A673 (cell line): ENCODE measurements at regions not wholly inside any gene's neighbourhood (a gene's known extent, or its start where the extent isn't known, plus 50 kb on each side); places are given as distances from the start of the nearest gene placed in this dataset.

Source experiments
- BruUV-seq: library from RNA; stranded (reverse); fragments of 400-500 nt; replicated peaks from 2 replicates; lab custom pipeline; 2021; lab: Mats Ljungman, UMichigan
- CTCF ChIA-PET: fragments of 300-600 bp; sonication (Branson Sonifier 250); formaldehyde crosslinking; loops from one replicate; lab custom pipeline; 2022; ENCODE audit warnings: antibody characterized with exemption; lab: Charles Lee
- POLR2A ChIA-PET: fragments of 300-600 bp; sonication (Branson Sonifier 250); formaldehyde crosslinking; loops from one replicate; lab custom pipeline; 2022; ENCODE audit warnings: antibody characterized with exemption; ENCODE audit not compliant: low non-redundant PET; lab: Charles Lee
- DNase-seq: peaks from one replicate; pipeline ENCODE4 v3.0.0-alpha.2; 2015; ENCODE audit warnings: low spot score
- H3K27ac ChIP-seq: fragments of 200-600 bp; sonication (generic); 2 replicates; pipeline ENCODE4 v1.5.1; 2016; ENCODE audit warnings: mixed run types, low read depth, mild to moderate bottlenecking, mixed read lengths, antibody characterized with exemption, low read length; ENCODE audit not compliant: poor library complexity, severe bottlenecking
- H3K27me3 ChIP-seq: fragments of 200-600 bp; sonication (generic); replicated peaks from 2 replicates; pipeline ENCODE4 v1.6.1; 2017; ENCODE audit warnings: mixed run types, low read depth, mild to moderate bottlenecking, mixed read lengths, antibody characterized with exemption, low read length; ENCODE audit not compliant: insufficient read depth, poor library complexity
- H3K36me3 ChIP-seq: fragments of 200-600 bp; sonication (generic); 2 replicates; pipeline ENCODE4 v1.6.1; 2016; ENCODE audit warnings: mixed run types, mild to moderate bottlenecking, mixed read lengths, antibody characterized with exemption, low read length; ENCODE audit not compliant: insufficient read depth, poor library complexity, severe bottlenecking
- H3K4me1 ChIP-seq: fragments of 200-600 bp; sonication (generic); 2 replicates; pipeline ENCODE4 v1.6.1; 2017; ENCODE audit warnings: mixed run types, mild to moderate bottlenecking, mixed read lengths, antibody characterized with exemption, low read length; ENCODE audit not compliant: insufficient read depth, poor library complexity, severe bottlenecking
- H3K4me3 ChIP-seq: fragments of 200-600 bp; sonication (generic); 2 replicates; pipeline ENCODE4 v1.5.1; 2016; ENCODE audit warnings: low read depth, mixed run types, mild to moderate bottlenecking, mixed read lengths, low read length; ENCODE audit not compliant: poor library complexity, severe bottlenecking
- H3K9me3 ChIP-seq: fragments of 200-600 bp; sonication (generic); 2 replicates; pipeline ENCODE4 v1.6.1; 2016; ENCODE audit warnings: mixed run types, low read depth, mild to moderate bottlenecking, mixed read lengths, antibody characterized with exemption, low read length; ENCODE audit not compliant: poor library complexity, severe bottlenecking
- CTCF ChIP-seq: fragments of 300-800, 200-600 bp; sonication (generic); conservative IDR thresholded peaks from 2 replicates; pipeline ENCODE4 v1.5.1; 2017; ENCODE audit warnings: low read depth, mild to moderate bottlenecking, antibody characterized with exemption, low read length, moderate library complexity, mixed read lengths
- EZH2 ChIP-seq: fragments of 200-600 bp; sonication (generic); IDR thresholded peaks from 2 replicates; pipeline ENCODE4 v1.6.1; 2017; ENCODE audit warnings: borderline replicate concordance, low read depth, mild to moderate bottlenecking, mixed read lengths, antibody characterized with exemption, low read length; ENCODE audit not compliant: poor library complexity, severe bottlenecking
- intact Hi-C: fragments of 100-400 bp; cut with micrococcal nuclease; formaldehyde crosslinking; loops from one replicate; pipeline ENCODE4 v1.10.0; 2022; ENCODE audit not compliant: unreplicated experiment

GRCh38 chr2:18961991-18962421, 372.6 kb upstream of the NT5C1B start:
- intact Hi-C loops, result no loop called here
- no TSS peak for BruUV-seq
- H3K27ac ChIP-seq, result no peak overlapping the region
- no peaks in the 10 kb centered on the region for H3K4me1 ChIP-seq
- no peaks in the 10 kb centered on the region for H3K9me3 ChIP-seq
- peaks cover 21% of the 10 kb centered on the region for H3K27me3 ChIP-seq
- DNase-seq, result no peak
- CTCF ChIA-PET, result no interaction called here
- H3K4me3 ChIP-seq, result no peak overlapping the region
- POLR2A ChIA-PET, result interaction anchor here (0.6 kb wide), 1 partner anchor 230 kb away, joined by 3 read pairs; no protein-coding TSS in a partner anchor
- TF ChIP-seq CTCF (no peak), EZH2 (no peak)
- no peaks in the 10 kb centered on the region for H3K36me3 ChIP-seq

DNA sequence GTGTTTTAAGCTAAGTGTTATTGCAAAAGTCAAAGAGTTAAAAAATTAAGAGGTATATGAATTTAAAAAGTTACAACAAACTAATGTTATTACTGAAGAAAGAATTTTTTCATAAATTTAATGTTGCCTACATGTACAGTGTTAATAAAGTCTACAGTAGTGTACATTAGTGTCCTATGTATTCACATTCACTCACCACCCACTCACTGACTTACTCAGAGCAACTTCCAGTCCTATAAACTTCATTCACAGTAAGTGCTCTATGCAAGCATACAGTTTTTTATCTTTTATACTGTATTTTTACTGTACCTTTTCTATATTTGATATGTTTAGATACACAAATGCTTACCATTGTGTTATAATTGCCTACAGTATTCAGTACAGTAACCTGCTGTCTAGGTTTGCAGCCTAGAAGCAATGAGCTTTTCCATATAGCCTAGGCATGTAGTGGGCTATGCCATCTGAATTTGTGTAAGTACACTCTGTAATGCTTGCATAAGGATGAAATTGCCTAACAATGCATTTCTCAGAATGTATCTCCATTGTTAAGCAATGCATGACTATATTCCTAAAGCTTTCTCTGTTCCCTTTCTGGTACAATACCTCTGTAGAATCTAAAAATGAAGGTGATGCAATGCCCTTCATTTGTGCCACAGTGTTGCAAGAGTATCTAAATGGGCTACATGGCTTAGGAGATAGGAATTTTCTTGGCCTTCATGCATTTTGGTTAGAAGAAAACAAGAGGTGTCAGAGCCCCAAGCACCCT, 370.8 kb upstream of the NT5C1B start:
- intact Hi-C loops, result no loop called here
- no TSS peak for BruUV-seq
- Histone ChIP-seq H3K4me1 (no peaks in the 10 kb centered on the region), H3K27me3 (peaks cover 9% of the 10 kb centered on the region), H3K27ac (no peak overlapping the region), H3K4me3 (no peak overlapping the region), H3K36me3 (no peaks in the 10 kb centered on the region), H3K9me3 (no peaks in the 10 kb centered on the region)
- CTCF ChIA-PET, result no interaction called here
- TF ChIP-seq EZH2, result no peak
- no peak for TF ChIP-seq CTCF
- POLR2A ChIA-PET, result interaction anchor here (0.6 kb wide), 1 partner anchor 488 kb away, joined by 3 read pairs; no protein-coding TSS in a partner anchor
- no peak for DNase-seq

GRCh38 chr2:18959200-18959599, 369.8 kb upstream of the NT5C1B start:
- Histone ChIP-seq H3K27me3 (peaks cover 9% of the 10 kb centered on the region), H3K4me1 (no peaks in the 10 kb centered on the region), H3K36me3 (no peaks in the 10 kb centered on the region), H3K27ac (no peak overlapping the region), H3K9me3 (no peaks in the 10 kb centered on the region), H3K4me3 (no peak overlapping the region)
- intact Hi-C loops, result no loop called here
- no peak for TF ChIP-seq EZH2
- no peak for TF ChIP-seq CTCF
- no peak for DNase-seq
- CTCF ChIA-PET, result no interaction called here
- no TSS peak for BruUV-seq
- POLR2A ChIA-PET, result no interaction called here
